Osteocyte (in vitro differentiated cells): ENCODE measurements at regions not wholly inside any gene's neighbourhood (a gene's known extent, or its start where the extent isn't known, plus 50 kb on each side); places are given as distances from the start of the nearest gene placed in this dataset.
A peak's percentile ranks its signal among the peaks of the same experiment; 100 is the strongest.

ENCODE experiments used
- DNase-seq: peaks from one replicate; pipeline ENCODE4 v3.0.0; 2021; ENCODE audit warnings: mixed read lengths; ENCODE audit not compliant: unreplicated experiment; ENCODE audit errors: extremely low spot score
- H3K27ac Mint-ChIP-seq: one replicate; pipeline ENCODE4 v1.8.0; 2021; ENCODE audit warnings: mild to moderate bottlenecking, mixed read lengths; ENCODE audit not compliant: unreplicated experiment
- H3K27me3 Mint-ChIP-seq: one replicate; pipeline ENCODE4 v1.8.0; 2021; ENCODE audit warnings: mixed read lengths; ENCODE audit not compliant: unreplicated experiment
- H3K36me3 Mint-ChIP-seq: one replicate; pipeline ENCODE4 v1.8.0; 2021; ENCODE audit warnings: mixed read lengths; ENCODE audit not compliant: unreplicated experiment
- H3K4me1 Mint-ChIP-seq: one replicate; pipeline ENCODE4 v1.8.0; 2021; ENCODE audit warnings: mixed read lengths; ENCODE audit not compliant: unreplicated experiment
- H3K4me3 Mint-ChIP-seq: one replicate; pipeline ENCODE4 v1.8.0; 2021; ENCODE audit warnings: mild to moderate bottlenecking, moderate library complexity, mixed read lengths; ENCODE audit not compliant: unreplicated experiment
- H3K9me3 Mint-ChIP-seq: one replicate; pipeline ENCODE4 v1.8.0; 2021; ENCODE audit warnings: mixed read lengths; ENCODE audit not compliant: unreplicated experiment
- TF ChIP-seq, protein P1 (sequence below): fragments of 200-600 bp; sonication (generic); IDR thresholded peaks from 2 replicates; pipeline ENCODE4 v1.5.0; 2021; ENCODE audit warnings: antibody characterized with exemption, mild to moderate bottlenecking, moderate library complexity

DNA sequence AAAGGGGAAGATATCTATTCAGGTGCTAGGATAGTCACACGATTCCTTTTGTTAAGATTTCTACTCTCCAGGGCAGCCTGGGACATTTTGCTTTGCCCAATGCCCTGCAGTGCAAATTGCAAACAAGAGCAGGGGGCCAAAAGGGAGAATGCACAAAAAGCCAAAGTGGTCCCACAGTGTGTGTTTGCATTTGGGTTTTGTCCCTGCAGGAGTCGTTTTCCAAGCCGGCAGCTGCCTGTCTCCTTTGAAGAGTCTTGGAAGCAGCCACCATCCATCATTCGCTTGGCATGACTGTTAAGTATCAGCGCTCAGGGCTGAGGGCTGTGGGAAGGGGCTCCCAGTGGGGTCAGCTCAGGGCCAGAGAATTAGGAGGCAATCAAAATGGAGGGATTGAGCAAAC is 184.7 kb downstream of the MIAT start:
- DNase-seq: no peak
- TF ChIP-seq, protein P1, sequence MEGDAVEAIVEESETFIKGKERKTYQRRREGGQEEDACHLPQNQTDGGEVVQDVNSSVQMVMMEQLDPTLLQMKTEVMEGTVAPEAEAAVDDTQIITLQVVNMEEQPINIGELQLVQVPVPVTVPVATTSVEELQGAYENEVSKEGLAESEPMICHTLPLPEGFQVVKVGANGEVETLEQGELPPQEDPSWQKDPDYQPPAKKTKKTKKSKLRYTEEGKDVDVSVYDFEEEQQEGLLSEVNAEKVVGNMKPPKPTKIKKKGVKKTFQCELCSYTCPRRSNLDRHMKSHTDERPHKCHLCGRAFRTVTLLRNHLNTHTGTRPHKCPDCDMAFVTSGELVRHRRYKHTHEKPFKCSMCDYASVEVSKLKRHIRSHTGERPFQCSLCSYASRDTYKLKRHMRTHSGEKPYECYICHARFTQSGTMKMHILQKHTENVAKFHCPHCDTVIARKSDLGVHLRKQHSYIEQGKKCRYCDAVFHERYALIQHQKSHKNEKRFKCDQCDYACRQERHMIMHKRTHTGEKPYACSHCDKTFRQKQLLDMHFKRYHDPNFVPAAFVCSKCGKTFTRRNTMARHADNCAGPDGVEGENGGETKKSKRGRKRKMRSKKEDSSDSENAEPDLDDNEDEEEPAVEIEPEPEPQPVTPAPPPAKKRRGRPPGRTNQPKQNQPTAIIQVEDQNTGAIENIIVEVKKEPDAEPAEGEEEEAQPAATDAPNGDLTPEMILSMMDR: no peak
- Mint-ChIP-seq H3K36me3 (peaks cover 3% of the 10 kb centered on the region), H3K4me1 (peaks cover 12% of the 10 kb centered on the region), H3K27ac (no peak overlapping the region), H3K4me3 (no peak overlapping the region), H3K27me3 (no peaks in the 10 kb centered on the region), H3K9me3 (no peaks in the 10 kb centered on the region)

DNA sequence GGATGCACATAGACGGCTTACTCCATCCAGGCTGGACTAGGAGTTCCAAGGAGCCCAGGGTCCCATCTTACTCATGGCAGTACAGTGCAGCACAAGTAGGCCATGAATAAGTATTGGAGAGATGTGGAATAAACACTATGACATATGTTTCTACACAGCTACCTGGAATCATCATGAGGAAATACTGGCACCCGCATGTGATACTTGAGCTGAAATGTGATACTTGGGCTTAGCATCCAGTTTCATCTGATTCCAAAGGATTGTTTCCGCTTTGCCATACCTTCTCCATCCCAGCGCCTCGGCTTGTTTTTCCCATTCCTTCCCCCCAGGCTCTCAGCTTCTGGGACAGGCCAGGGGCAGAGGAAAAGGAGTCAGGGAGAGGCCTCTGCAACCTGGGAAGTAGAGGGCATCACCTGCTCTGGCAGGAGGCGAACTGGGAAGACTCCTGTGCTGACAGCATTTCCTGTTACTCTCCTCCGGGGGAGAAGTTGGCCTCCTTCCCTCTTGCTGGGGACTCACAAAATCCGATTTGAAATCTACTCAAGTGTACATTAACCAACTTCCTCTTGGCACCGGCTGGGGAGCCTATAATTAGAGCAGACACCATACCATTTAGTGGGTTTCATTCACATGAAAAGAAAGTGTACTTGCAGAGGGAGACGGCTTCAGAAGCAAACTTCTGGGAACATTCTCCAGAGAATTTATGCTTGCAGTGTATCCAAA is 187.8 kb downstream of the MIAT start:
- DNase-seq: no peak
- no peaks in the 10 kb centered on the region for H3K27me3 Mint-ChIP-seq

DNA sequence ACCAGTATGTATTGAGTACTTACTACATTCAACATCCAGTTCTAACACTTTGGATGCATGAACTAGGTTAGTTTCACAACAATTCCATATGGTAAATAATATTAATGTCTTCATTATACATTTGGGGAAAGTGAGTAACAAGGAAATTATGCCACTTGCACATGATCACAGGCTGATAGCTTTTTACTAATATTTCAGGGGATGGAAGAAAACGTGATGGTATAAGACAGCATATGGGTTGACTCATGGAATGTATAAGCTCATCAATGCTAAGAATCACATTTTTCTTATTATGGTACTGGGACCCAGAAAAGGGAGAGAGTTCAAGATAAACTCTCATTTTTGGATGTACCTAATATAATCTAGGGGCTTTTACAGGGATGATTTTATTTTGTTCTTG is 188.7 kb downstream of the MIAT start:
- TF ChIP-seq, protein P1: no peak
- Mint-ChIP-seq H3K27ac (no peak overlapping the region), H3K4me3 (no peak overlapping the region), H3K4me1 (peaks cover 25% of the 10 kb centered on the region), H3K9me3 (no peaks in the 10 kb centered on the region), H3K36me3 (peaks cover 3% of the 10 kb centered on the region), H3K27me3 (no peaks in the 10 kb centered on the region)
- DNase-seq: no peak

More for the DNA sequence above, 187.8 kb downstream of the MIAT start:
- Mint-ChIP-seq H3K27ac (no peak overlapping the region), H3K4me1 (peaks cover 25% of the 10 kb centered on the region), H3K36me3 (peaks cover 3% of the 10 kb centered on the region), H3K4me3 (no peak overlapping the region), H3K9me3 (no peaks in the 10 kb centered on the region)
- TF ChIP-seq, protein P1: no peak

DNA sequence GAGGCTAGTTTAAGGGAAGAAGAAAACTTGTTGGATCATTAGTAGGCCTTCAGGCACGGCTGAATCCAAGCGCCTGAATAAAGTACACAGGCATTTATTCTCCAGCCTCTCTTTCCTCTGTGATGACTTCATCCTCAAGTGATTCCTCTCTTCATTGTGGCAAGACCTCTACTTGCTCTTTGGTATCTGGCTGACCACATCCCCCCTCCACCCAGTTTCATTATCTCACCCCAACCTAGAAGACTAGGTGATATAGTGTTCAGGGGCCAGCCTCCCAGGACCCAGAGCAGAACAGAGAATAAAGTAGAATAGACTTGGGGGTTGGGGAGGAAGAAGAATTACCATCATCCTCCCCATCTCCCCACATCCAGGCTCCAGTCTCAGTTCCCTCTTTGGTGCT is 189.3 kb downstream of the MIAT start:
- H3K27me3 Mint-ChIP-seq: no peaks in the 10 kb centered on the region
- H3K4me1 Mint-ChIP-seq: peaks cover 25% of the 10 kb centered on the region
- H3K27ac Mint-ChIP-seq: no peak overlapping the region
- H3K4me3 Mint-ChIP-seq: no peak overlapping the region
- peaks cover 3% of the 10 kb centered on the region for H3K36me3 Mint-ChIP-seq
- peak; percentile 5 for DNase-seq
- TF ChIP-seq, protein P1: no peak
- H3K9me3 Mint-ChIP-seq: no peaks in the 10 kb centered on the region

DNA sequence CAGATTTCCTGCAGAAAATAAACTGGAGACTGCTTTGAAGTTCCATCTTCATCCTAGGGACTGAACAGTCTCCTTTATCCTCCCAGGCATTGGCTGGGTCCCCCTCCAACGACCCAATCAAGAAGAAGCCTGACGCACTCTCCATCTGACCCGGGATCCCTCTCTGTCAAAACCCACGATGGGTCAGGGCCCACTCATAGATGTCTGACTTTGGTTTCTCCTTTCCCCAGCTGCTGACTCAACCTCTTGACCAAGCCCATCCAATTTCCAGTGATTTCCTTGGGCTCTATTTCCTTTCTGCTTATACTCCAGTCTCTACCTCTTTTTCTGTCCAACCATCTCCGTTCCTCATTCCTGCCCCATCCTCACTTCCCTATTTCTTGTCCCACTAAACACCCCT is 189.7 kb downstream of the MIAT start:
- peaks cover 3% of the 10 kb centered on the region for H3K36me3 Mint-ChIP-seq
- H3K9me3 Mint-ChIP-seq: no peaks in the 10 kb centered on the region
- no peak overlapping the region for H3K4me3 Mint-ChIP-seq
- H3K27me3 Mint-ChIP-seq: no peaks in the 10 kb centered on the region
- TF ChIP-seq, protein P1: no peak
- peaks cover 25% of the 10 kb centered on the region for H3K4me1 Mint-ChIP-seq
- no peak overlapping the region for H3K27ac Mint-ChIP-seq
- peak; percentile 34 for DNase-seq
